ENCODE measurements at regions not wholly inside any gene's neighbourhood (a gene's known extent, or its start where the extent isn't known, plus 50 kb on each side); places are given as distances from the start of the nearest gene placed in this dataset.

- H3K4me3 ChIP-seq (ENCODE audit: low read depth, low read length), result no peak overlapping the region
- no peak for TF ChIP-seq CTCF (IDR thresholded peaks at IDR 0.05; ENCODE audit: low read depth, low read length, missing control alignments)
- DNase-seq (ENCODE audit: low read depth), result no peak
- in situ Hi-C loops (cut with HindIII; ENCODE audit: low sequenced_read_pairs), result loop anchor here (5.0 kb wide), 1 partner anchor 52 kb away; no protein-coding TSS in a partner anchor
Measured at GRCh38 chr5:108639366-108639765, 108.3 kb upstream of the FER start.

- no peak for DNase-seq (ENCODE audit: low read depth)
- no peak overlapping the region for H3K4me3 ChIP-seq (ENCODE audit: low read depth, low read length)
- in situ Hi-C loops (cut with HindIII; ENCODE audit: low sequenced_read_pairs), result loop anchor here (5.0 kb wide), 1 partner anchor 51 kb away; no protein-coding TSS in a partner anchor
- TF ChIP-seq CTCF (IDR thresholded peaks at IDR 0.05; ENCODE audit: low read depth, low read length, missing control alignments), result no peak
Measured at GRCh38 chr5:108638021-108638420, 109.7 kb upstream of the FER start.

- H3K4me3 ChIP-seq (ENCODE audit: low read depth, low read length), result no peak overlapping the region
- no peak for DNase-seq (ENCODE audit: low read depth)
- in situ Hi-C loops (cut with HindIII; ENCODE audit: low sequenced_read_pairs), result loop anchor here (5.0 kb wide), 1 partner anchor 50 kb away; no protein-coding TSS in a partner anchor
- no peak for TF ChIP-seq CTCF (IDR thresholded peaks at IDR 0.05; ENCODE audit: low read depth, low read length, missing control alignments)
Measured at GRCh38 chr5:108637134-108637533, 110.6 kb upstream of the FER start.

- in situ Hi-C loops (cut with HindIII; ENCODE audit: low sequenced_read_pairs), result loop anchor here (5.0 kb wide), 1 partner anchor 49 kb away; no protein-coding TSS in a partner anchor
Measured at GRCh38 chr5:108636135-108636853, 111.4 kb upstream of the FER start.

GRCh38 chr5:108634617-108635288 lies 112.9 kb upstream of the FER start:
- TF ChIP-seq CTCF (IDR thresholded peaks at IDR 0.05; ENCODE audit: low read depth, low read length, missing control alignments), result no peak
- no peak overlapping the region for H3K4me3 ChIP-seq (ENCODE audit: low read depth, low read length)
- in situ Hi-C loops (cut with HindIII; ENCODE audit: low sequenced_read_pairs), result loop anchor here (5.0 kb wide), 1 partner anchor 47 kb away; no protein-coding TSS in a partner anchor
- DNase-seq (ENCODE audit: low read depth), result no peak

More at GRCh38 chr5:108636135-108636853, 111.4 kb upstream of the FER start:
- no peak overlapping the region for H3K4me3 ChIP-seq (ENCODE audit: low read depth, low read length)
- no peak for DNase-seq (ENCODE audit: low read depth)
- no peak for TF ChIP-seq CTCF (IDR thresholded peaks at IDR 0.05; ENCODE audit: low read depth, low read length, missing control alignments)

- no peak overlapping the region for H3K4me3 ChIP-seq (ENCODE audit: low read depth, low read length)
- no peak for DNase-seq (ENCODE audit: low read depth)
- in situ Hi-C loops (cut with HindIII; ENCODE audit: low sequenced_read_pairs), result no loop called here
- no peak for TF ChIP-seq CTCF (IDR thresholded peaks at IDR 0.05; ENCODE audit: low read depth, low read length, missing control alignments)
Measured at GRCh38 chr5:108634010-108634616, 113.6 kb upstream of the FER start.

Data from astrocyte of the cerebellum (primary cell).